ENCODE measurements at regions not wholly inside any gene's neighbourhood (a gene's known extent, or its start where the extent isn't known, plus 50 kb on each side); places are given as distances from the start of the nearest gene placed in this dataset.
"Not testable (repeated sequence)": the region's sequence is repeated elsewhere in the genome, so short reads cannot be mapped to it uniquely, and the experiment has no call there.

GRCh38 chr15:81825136-81825535, 220.7 kb downstream of the MEX3B start:
- Mint-ChIP-seq H3K27me3 (ENCODE audit: insufficient read depth) (no peaks in the 10 kb centered on the region), H3K4me1 (peaks cover 16% of the 10 kb centered on the region), H3K9me3 (peaks cover 15% of the 10 kb centered on the region), H3K36me3 (ENCODE audit: low read depth) (peaks cover 4% of the 10 kb centered on the region), H3K4me3 (no peak overlapping the region), H3K27ac (no peak overlapping the region)
- TF ChIP-seq CTCF (conservative IDR thresholded peaks at IDR 0.05), result no peak
- DNase-seq, result no peak
- no peaks in the 10 kb centered on the region for H3K27me3 ChIP-seq (ENCODE audit: control insufficient read depth, insufficient read depth, low read length, poor library complexity, severe bottlenecking)
- H3K36me3 ChIP-seq (ENCODE audit: control insufficient read depth, insufficient read depth, low read length), result no peaks in the 10 kb centered on the region
- no peak overlapping the region for H3K4me3 ChIP-seq (ENCODE audit: low read length)
- H3K9ac ChIP-seq (ENCODE audit: extremely low read depth, low read length, poor library complexity, severe bottlenecking), result no peak overlapping the region
- no peaks in the 10 kb centered on the region for H3K4me1 ChIP-seq (ENCODE audit: control insufficient read depth, insufficient read depth, low read length)
- H3K27ac ChIP-seq (ENCODE audit: low read depth, low read length), result no peak overlapping the region
- WGBS, 2 experiments (ENCODE audit: insufficient coverage in 1 of 2, insufficient read length in 1 of 2), result 60 to 90% methylated on average over 1 to 2 of the region's 2 CpGs
- H3K9me3 ChIP-seq (ENCODE audit: control insufficient read depth, low read length), result peaks cover 4% of the 10 kb centered on the region

DNA sequence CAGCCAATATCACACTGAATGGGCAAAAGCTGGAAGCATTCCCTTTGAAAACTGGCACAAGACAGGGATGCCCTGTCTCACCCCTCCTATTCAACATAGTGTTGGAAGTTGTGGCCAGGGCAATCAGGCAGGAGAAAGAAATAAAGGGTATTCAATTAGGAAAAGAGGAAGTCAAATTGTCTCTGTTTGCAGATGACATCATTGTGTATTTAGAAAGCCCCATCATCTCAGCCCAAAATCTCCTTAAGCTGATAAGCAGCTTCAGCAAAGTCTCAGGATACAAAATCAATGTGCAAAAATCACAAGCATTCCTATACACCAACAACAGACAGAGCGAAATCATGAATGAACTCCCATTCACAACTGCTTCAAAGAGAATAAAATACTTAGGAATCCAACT, 223.2 kb downstream of the MEX3B start:
- H3K27ac ChIP-seq (ENCODE audit: low read depth, low read length); H3K27me3 ChIP-seq (ENCODE audit: control insufficient read depth, insufficient read depth, low read length, poor library complexity, severe bottlenecking); H3K4me1 ChIP-seq (ENCODE audit: control insufficient read depth, insufficient read depth, low read length); H3K4me3 Mint-ChIP-seq; H3K36me3 ChIP-seq (ENCODE audit: control insufficient read depth, insufficient read depth, low read length); DNase-seq; H3K9ac ChIP-seq (ENCODE audit: extremely low read depth, low read length, poor library complexity, severe bottlenecking); H3K4me3 ChIP-seq (ENCODE audit: low read length); H3K27me3 Mint-ChIP-seq (ENCODE audit: insufficient read depth); H3K9me3 ChIP-seq (ENCODE audit: control insufficient read depth, low read length); H3K36me3 Mint-ChIP-seq (ENCODE audit: low read depth): not testable (repeated sequence)
- Mint-ChIP-seq H3K4me1 (peaks cover 16% of the 10 kb centered on the region), H3K9me3 (peaks cover 15% of the 10 kb centered on the region), H3K27ac (peak overlapping the region; percentile 20)
- WGBS, 2 experiments (ENCODE audit: insufficient coverage in 1 of 2, insufficient read length in 1 of 2), result 90% methylated on average over 1 of the region's 1 CpG; no CpG with 5 or more reads in 1 of the 2 experiments

- Mint-ChIP-seq H3K27me3 (ENCODE audit: insufficient read depth) (no peaks in the 10 kb centered on the region), H3K4me3 (no peak overlapping the region), H3K36me3 (ENCODE audit: low read depth) (peaks cover 6% of the 10 kb centered on the region), H3K27ac (no peak overlapping the region), H3K4me1 (peaks cover 16% of the 10 kb centered on the region), H3K9me3 (peaks cover 15% of the 10 kb centered on the region)
- no peak for DNase-seq
- Histone ChIP-seq H3K9ac (ENCODE audit: extremely low read depth, low read length, poor library complexity, severe bottlenecking) (no peak overlapping the region), H3K9me3 (ENCODE audit: control insufficient read depth, low read length) (peaks cover 4% of the 10 kb centered on the region), H3K27me3 (ENCODE audit: control insufficient read depth, insufficient read depth, low read length, poor library complexity, severe bottlenecking) (no peaks in the 10 kb centered on the region), H3K27ac (ENCODE audit: low read depth, low read length) (no peak overlapping the region), H3K4me1 (ENCODE audit: control insufficient read depth, insufficient read depth, low read length) (no peaks in the 10 kb centered on the region), H3K4me3 (ENCODE audit: low read length) (no peak overlapping the region), H3K36me3 (ENCODE audit: control insufficient read depth, insufficient read depth, low read length) (no peaks in the 10 kb centered on the region)
- no peak for TF ChIP-seq CTCF (conservative IDR thresholded peaks at IDR 0.05)
- 76 to 82% methylated on average over 3 to 5 of the region's 5 CpGs for WGBS, 2 experiments (ENCODE audit: insufficient coverage in 1 of 2, insufficient read length in 1 of 2)
Observed at GRCh38 chr15:81819924-81820635, 225.7 kb downstream of the MEX3B start.

All from endodermal cell (in vitro differentiated cells).